ENCODE measurements at regions not wholly inside any gene's neighbourhood (a gene's known extent, or its start where the extent isn't known, plus 50 kb on each side); places are given as distances from the start of the nearest gene placed in this dataset.

DNA sequence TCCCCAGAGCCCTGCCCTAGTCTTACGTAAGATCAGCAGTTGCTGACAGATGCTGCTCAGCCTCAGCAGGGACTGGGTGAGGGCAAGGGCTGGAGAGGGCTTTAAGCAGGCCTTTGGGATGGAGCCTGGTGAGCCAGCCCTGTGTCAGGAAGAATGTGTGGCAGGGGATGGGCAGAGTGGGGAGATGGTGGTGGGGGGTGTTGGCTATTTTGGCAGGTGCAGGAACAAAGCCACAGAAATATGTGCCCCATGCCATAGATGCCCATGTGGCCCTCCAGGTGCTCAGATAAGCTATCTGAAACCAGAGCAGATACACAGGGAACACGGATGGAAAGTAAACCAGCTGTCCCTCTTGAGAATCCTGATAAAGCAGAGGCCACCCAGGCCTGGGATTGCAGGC, 1325.0 kb downstream of the UQCRFS1 start:
- Histone ChIP-seq H3K4me3 (no peak overlapping the region), H3K9me3 (peaks cover 0 to 3% of the 10 kb centered on the region in 2 donors), H3K27ac (no peak overlapping the region), H3K27me3 (no peaks in the 10 kb centered on the region), H3K36me3 (no peaks in the 10 kb centered on the region), H3K4me1 (ENCODE audit: insufficient read depth) (no peaks in the 10 kb centered on the region)
- intact Hi-C loops (cut with DNase I) = no loop called here
- no peak for DNase-seq
- WGBS, 3 donors = 56 to 66% (median 61%) methylated on average over 2 of the region's 2 CpGs
- TF ChIP-seq POLR2A (IDR thresholded peaks at IDR 0.05) = no peak
- TF ChIP-seq, protein P1, sequence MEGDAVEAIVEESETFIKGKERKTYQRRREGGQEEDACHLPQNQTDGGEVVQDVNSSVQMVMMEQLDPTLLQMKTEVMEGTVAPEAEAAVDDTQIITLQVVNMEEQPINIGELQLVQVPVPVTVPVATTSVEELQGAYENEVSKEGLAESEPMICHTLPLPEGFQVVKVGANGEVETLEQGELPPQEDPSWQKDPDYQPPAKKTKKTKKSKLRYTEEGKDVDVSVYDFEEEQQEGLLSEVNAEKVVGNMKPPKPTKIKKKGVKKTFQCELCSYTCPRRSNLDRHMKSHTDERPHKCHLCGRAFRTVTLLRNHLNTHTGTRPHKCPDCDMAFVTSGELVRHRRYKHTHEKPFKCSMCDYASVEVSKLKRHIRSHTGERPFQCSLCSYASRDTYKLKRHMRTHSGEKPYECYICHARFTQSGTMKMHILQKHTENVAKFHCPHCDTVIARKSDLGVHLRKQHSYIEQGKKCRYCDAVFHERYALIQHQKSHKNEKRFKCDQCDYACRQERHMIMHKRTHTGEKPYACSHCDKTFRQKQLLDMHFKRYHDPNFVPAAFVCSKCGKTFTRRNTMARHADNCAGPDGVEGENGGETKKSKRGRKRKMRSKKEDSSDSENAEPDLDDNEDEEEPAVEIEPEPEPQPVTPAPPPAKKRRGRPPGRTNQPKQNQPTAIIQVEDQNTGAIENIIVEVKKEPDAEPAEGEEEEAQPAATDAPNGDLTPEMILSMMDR (IDR thresholded peaks at IDR 0.05) = no peak
- TF ChIP-seq EP300 (IDR thresholded peaks at IDR 0.05) = no peak

DNA sequence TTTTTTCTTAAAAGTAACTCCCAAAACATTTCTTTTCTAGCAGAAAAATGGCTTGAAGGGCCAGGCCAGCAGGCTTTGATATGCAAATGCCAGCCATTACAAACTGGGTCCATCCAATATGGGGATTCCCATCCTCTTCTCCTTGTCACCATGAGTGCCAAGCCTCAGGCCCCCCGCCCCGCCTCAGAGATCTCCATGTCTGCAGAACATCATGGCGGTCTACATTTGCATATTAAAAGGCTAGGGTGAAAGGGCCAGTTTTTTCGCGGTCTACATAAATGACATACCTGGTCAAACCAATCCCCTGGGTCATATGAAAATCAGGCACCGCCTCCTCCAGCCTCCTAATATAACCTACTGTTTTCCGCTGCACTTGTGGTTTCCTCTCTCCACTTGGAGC, 1327.6 kb downstream of the UQCRFS1 start:
- 80 to 88% (median 87%) methylated on average over 7 of the region's 7 CpGs for WGBS, 3 donors

DNA sequence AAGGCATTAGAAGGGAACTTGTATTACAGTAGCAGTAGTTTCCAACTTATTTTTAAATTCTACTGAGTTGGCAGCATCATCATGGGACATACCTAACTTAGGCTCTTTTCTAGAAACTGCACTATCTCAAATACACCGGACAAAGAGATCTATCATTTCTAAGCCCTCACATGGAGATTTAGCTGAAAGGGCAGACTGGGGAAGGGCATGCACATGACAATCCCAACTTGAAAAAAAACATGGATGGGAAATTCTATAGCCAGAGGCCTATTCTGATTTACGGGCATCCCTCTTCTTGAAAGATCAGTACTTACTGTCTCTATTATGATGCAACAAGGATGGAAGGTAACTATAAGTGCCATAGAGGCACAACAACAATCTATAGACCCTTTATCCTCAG, 1328.6 kb downstream of the UQCRFS1 start:
- no peak for DNase-seq
- no peaks in the 10 kb centered on the region for H3K27me3 ChIP-seq
- H3K36me3 ChIP-seq = no peaks in the 10 kb centered on the region
- no peak overlapping the region for H3K4me3 ChIP-seq
- intact Hi-C loops (cut with DNase I) = no loop called here
- H3K27ac ChIP-seq = no peak overlapping the region
- WGBS, 3 donors = 77 to 96% (median 95%) methylated on average over 2 of the region's 2 CpGs
- H3K9me3 ChIP-seq = peaks cover 0 to 3% of the 10 kb centered on the region in 2 donors
- TF ChIP-seq, protein P1 (IDR thresholded peaks at IDR 0.05) = no peak
- TF ChIP-seq POLR2A (IDR thresholded peaks at IDR 0.05) (no peak), EP300 (IDR thresholded peaks at IDR 0.05) (no peak)
- H3K4me1 ChIP-seq (ENCODE audit: insufficient read depth) = no peaks in the 10 kb centered on the region

More for the DNA sequence above, 1327.6 kb downstream of the UQCRFS1 start:
- H3K4me3 ChIP-seq = no peak overlapping the region
- no peaks in the 10 kb centered on the region for H3K4me1 ChIP-seq (ENCODE audit: insufficient read depth)
- no peak for TF ChIP-seq EP300 (IDR thresholded peaks at IDR 0.05)
- no peak for TF ChIP-seq POLR2A (IDR thresholded peaks at IDR 0.05)
- TF ChIP-seq, protein P1 (IDR thresholded peaks at IDR 0.05) = no peak
- H3K27me3 ChIP-seq = no peaks in the 10 kb centered on the region
- H3K27ac ChIP-seq = no peak overlapping the region
- H3K36me3 ChIP-seq = no peaks in the 10 kb centered on the region
- peaks cover 0 to 3% of the 10 kb centered on the region in 2 donors for H3K9me3 ChIP-seq
- DNase-seq = no peak
- intact Hi-C loops (cut with DNase I) = no loop called here

DNA sequence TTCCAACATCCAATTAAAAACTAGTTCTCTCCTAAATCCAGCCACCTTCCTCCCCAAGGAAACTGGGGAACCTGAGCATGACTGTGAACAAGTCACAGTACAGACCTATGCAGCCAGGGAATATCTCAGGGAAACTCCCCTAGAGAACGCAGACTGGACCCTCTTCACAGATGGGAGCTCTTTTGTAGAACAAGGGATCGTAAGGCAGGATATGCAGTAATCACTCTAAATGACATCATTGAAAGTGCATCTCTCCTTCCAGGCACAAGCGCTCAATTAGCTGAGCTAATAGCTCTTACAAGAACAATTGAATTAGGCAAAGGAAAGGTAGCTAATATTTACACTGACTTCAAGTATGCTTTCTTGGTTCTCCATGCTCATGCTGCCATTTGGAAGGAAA, 1331.7 kb downstream of the UQCRFS1 start:
- no peaks in the 10 kb centered on the region for H3K9me3 ChIP-seq
- H3K27me3 ChIP-seq = no peaks in the 10 kb centered on the region
- no peak for DNase-seq
- 83 to 91% (median 90%) methylated on average over 3 of the region's 3 CpGs for WGBS, 3 donors
- no peak overlapping the region for H3K27ac ChIP-seq
- intact Hi-C loops (cut with DNase I) = no loop called here
- TF ChIP-seq POLR2A (IDR thresholded peaks at IDR 0.05) (no peak), EP300 (IDR thresholded peaks at IDR 0.05) (no peak)
- TF ChIP-seq, protein P1 (IDR thresholded peaks at IDR 0.05) = no peak
- H3K36me3 ChIP-seq = no peaks in the 10 kb centered on the region
- no peak overlapping the region for H3K4me3 ChIP-seq
- no peaks in the 10 kb centered on the region for H3K4me1 ChIP-seq (ENCODE audit: insufficient read depth)
